CD4-positive, CD25-positive, alpha-beta regulatory T cell (primary cell): ENCODE measurements at regions not wholly inside any gene's neighbourhood (a gene's known extent, or its start where the extent isn't known, plus 50 kb on each side); places are given as distances from the start of the nearest gene placed in this dataset.
"Not testable (repeated sequence)": the region's sequence is repeated elsewhere in the genome, so short reads cannot be mapped to it uniquely, and the experiment has no call there.

Source experiments
- ATAC-seq, 2 donors: fragments of 150-1000 bp; cut with Tn5 transposase; one replicate each; pipeline ENCODE4 v1.10.0; 2021; ENCODE audit warnings: low read depth in 2 of 2, moderate number of reproducible peaks in 2 of 2, moderate library complexity in 1 of 2
- DNase-seq, 3 donors: peaks; one replicate each; pipeline versions ENCODE4 v3.0.0 to v3.0.0-alpha.2; 2012 to 2022; ENCODE audit warnings: mixed read lengths in 1 of 3
- H3K27ac ChIP-seq: one replicate; pipeline ENCODE4 v1.7.0; 2013; ENCODE audit warnings: mild to moderate bottlenecking, low read length; ENCODE audit not compliant: insufficient read depth, poor library complexity, severe bottlenecking
- H3K27me3 ChIP-seq: one replicate; pipeline ENCODE4 v1.7.0; 2013; ENCODE audit warnings: low read length; ENCODE audit not compliant: control insufficient read depth, insufficient read depth
- H3K36me3 ChIP-seq: one replicate; pipeline ENCODE4 v1.7.0; 2013; ENCODE audit warnings: mild to moderate bottlenecking, low read length, moderate library complexity; ENCODE audit not compliant: control insufficient read depth, insufficient read depth
- H3K4me1 ChIP-seq: 2 replicates; pipeline ENCODE4 v1.7.0; 2013; ENCODE audit warnings: mild to moderate bottlenecking, low read length; ENCODE audit not compliant: insufficient read depth, control insufficient read depth, poor library complexity, severe bottlenecking
- H3K4me3 ChIP-seq: one replicate; pipeline ENCODE4 v1.7.0; 2013; ENCODE audit warnings: low read depth, mild to moderate bottlenecking, low read length, moderate library complexity
- H3K9me3 ChIP-seq, 2 experiments: 1 replicate in 1 of 2; 2 replicates in 1 of 2; pipeline ENCODE4 v1.7.0; 2013; ENCODE audit warnings: low read length in 2 of 2, mild to moderate bottlenecking in 1 of 2, moderate library complexity in 1 of 2; ENCODE audit not compliant: control insufficient read depth in 2 of 2
- H3K27ac Mint-ChIP-seq, 3 donors: one replicate each; pipeline ENCODE4 v1.8.0; 2020 to 2022; ENCODE audit warnings: mild to moderate bottlenecking in 3 of 3, mixed read lengths in 3 of 3, moderate library complexity in 2 of 3
- H3K27me3 Mint-ChIP-seq: one replicate; pipeline ENCODE4 v1.8.0; 2022; ENCODE audit warnings: mild to moderate bottlenecking, mixed read lengths
- H3K36me3 Mint-ChIP-seq: one replicate; pipeline ENCODE4 v1.8.0; 2020; ENCODE audit warnings: mixed read lengths
- H3K4me1 Mint-ChIP-seq, 4 donors: one replicate each; pipeline ENCODE4 v1.8.0; 2020 to 2022; ENCODE audit warnings: mixed read lengths in 4 of 4, mild to moderate bottlenecking in 1 of 4
- H3K4me3 Mint-ChIP-seq, 4 donors: one replicate each; pipeline ENCODE4 v1.8.0; 2020 to 2022; ENCODE audit warnings: mild to moderate bottlenecking in 4 of 4, mixed read lengths in 4 of 4, moderate library complexity in 3 of 4
- H3K9me3 Mint-ChIP-seq, 7 donors: one replicate each; pipeline ENCODE4 v1.8.0; 2020 to 2022; ENCODE audit warnings: mixed read lengths in 7 of 7, mild to moderate bottlenecking in 3 of 7, moderate library complexity in 2 of 7

GRCh38 chr11:70555078-70555477 lies 156.7 kb downstream of the CTTN start:
- H3K27me3 ChIP-seq = no peaks in the 10 kb centered on the region
- no peaks in the 10 kb centered on the region for H3K9me3 ChIP-seq
- H3K9me3 Mint-ChIP-seq = no peaks in the 10 kb centered on the region
- no peaks in the 10 kb centered on the region for H3K36me3 Mint-ChIP-seq
- H3K4me3 ChIP-seq = no peak overlapping the region
- H3K27ac Mint-ChIP-seq = peak overlapping the region in 1 of 3 donors; percentile 12
- DNase-seq = no peak
- no peaks in the 10 kb centered on the region for H3K4me1 ChIP-seq
- ATAC-seq = no peak
- no peak overlapping the region for H3K27ac ChIP-seq
- H3K4me3 Mint-ChIP-seq = no peak overlapping the region
- H3K27me3 Mint-ChIP-seq = no peaks in the 10 kb centered on the region
- no peaks in the 10 kb centered on the region for H3K36me3 ChIP-seq
- no peaks in the 10 kb centered on the region for H3K4me1 Mint-ChIP-seq

DNA sequence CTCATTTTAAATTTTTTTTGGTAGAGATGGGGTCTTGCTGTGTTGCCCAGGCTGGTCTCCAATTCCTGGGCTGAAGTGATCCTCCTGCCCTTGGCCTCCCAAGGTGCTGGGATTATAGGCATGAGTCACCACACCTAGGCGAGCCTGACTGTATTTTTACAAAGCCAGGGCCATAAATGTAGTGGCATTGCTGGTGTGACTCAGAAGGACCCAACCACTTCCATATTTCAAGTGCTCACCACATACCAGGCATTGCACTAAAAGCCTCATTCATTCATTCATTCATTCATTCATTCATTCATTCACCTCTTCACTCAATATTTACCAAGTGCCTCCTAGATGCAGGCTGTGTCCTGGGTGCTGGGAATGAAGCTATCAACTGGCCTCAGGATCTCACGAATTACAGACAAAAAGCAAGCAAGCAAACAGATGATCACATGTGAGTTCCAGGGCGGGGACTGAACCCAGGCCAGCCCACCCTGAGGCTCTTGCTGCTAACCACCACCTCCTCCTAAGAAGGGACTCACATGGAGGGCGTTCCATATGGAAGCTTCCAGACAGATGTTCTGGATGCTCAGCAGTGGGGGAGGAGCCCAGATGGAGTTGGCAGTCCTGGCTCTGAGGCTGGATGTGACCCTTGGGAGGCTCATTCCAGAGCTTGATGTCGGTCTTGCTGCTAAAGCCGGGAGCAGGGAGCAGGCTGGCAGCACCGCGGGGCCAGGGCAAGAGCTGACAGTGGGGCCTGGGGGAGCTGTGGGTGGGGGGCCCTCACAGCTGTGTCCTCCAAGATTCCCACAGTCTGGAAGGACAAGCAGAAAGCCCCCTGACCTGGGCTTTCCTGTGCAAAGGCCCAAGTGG lies 158.8 kb downstream of the CTTN start:
- H3K4me1 ChIP-seq = no peaks in the 10 kb centered on the region
- Mint-ChIP-seq H3K27ac (no peak overlapping the region), H3K4me1 (no peaks in the 10 kb centered on the region), H3K36me3 (no peaks in the 10 kb centered on the region), H3K4me3 (no peak overlapping the region), H3K9me3 (no peaks in the 10 kb centered on the region), H3K27me3 (no peaks in the 10 kb centered on the region)
- no peaks in the 10 kb centered on the region for H3K36me3 ChIP-seq
- no peak overlapping the region for H3K4me3 ChIP-seq
- no peaks in the 10 kb centered on the region for H3K27me3 ChIP-seq
- H3K27ac ChIP-seq = no peak overlapping the region
- ATAC-seq (no peak), DNase-seq (no peak)
- H3K9me3 ChIP-seq = no peaks in the 10 kb centered on the region

GRCh38 chr11:70557742-70558485 lies 159.6 kb downstream of the CTTN start:
- H3K36me3 Mint-ChIP-seq = no peaks in the 10 kb centered on the region
- ATAC-seq (no peak), DNase-seq (no peak)
- no peaks in the 10 kb centered on the region for H3K4me1 ChIP-seq
- H3K27me3 ChIP-seq = no peaks in the 10 kb centered on the region
- no peak overlapping the region for H3K4me3 ChIP-seq
- H3K27me3 Mint-ChIP-seq = no peaks in the 10 kb centered on the region
- H3K27ac Mint-ChIP-seq = no peak overlapping the region
- H3K9me3 Mint-ChIP-seq = no peaks in the 10 kb centered on the region
- H3K4me3 Mint-ChIP-seq = peak overlapping the region in 1 of 4 donors; percentile 51
- H3K4me1 Mint-ChIP-seq = no peaks in the 10 kb centered on the region
- no peaks in the 10 kb centered on the region for H3K36me3 ChIP-seq
- no peaks in the 10 kb centered on the region for H3K9me3 ChIP-seq
- H3K27ac ChIP-seq = no peak overlapping the region

GRCh38 chr11:70558681-70559080 lies 160.4 kb downstream of the CTTN start:
- H3K4me3 ChIP-seq = no peak overlapping the region
- no peaks in the 10 kb centered on the region for H3K4me1 ChIP-seq
- H3K36me3 Mint-ChIP-seq = no peaks in the 10 kb centered on the region
- no peaks in the 10 kb centered on the region for H3K9me3 Mint-ChIP-seq
- no peak overlapping the region for H3K27ac ChIP-seq
- H3K27ac Mint-ChIP-seq = no peak overlapping the region
- H3K27me3 Mint-ChIP-seq = no peaks in the 10 kb centered on the region
- H3K36me3 ChIP-seq = no peaks in the 10 kb centered on the region
- no peaks in the 10 kb centered on the region for H3K4me1 Mint-ChIP-seq
- no peaks in the 10 kb centered on the region for H3K27me3 ChIP-seq
- DNase-seq = no peak
- H3K4me3 Mint-ChIP-seq = no peak overlapping the region
- no peak for ATAC-seq
- H3K9me3 ChIP-seq = no peaks in the 10 kb centered on the region

- Mint-ChIP-seq H3K27me3 (no peaks in the 10 kb centered on the region), H3K36me3 (no peaks in the 10 kb centered on the region)
Measured at GRCh38 chr11:70559516-70559915, 161.2 kb downstream of the CTTN start.

GRCh38 chr11:70560621-70561020 lies 162.3 kb downstream of the CTTN start:
- not testable (repeated sequence) for H3K4me1 Mint-ChIP-seq, ATAC-seq, H3K4me1 ChIP-seq, H3K9me3 ChIP-seq, H3K27ac Mint-ChIP-seq, H3K9me3 Mint-ChIP-seq, H3K27ac ChIP-seq, DNase-seq, H3K36me3 Mint-ChIP-seq, H3K4me3 ChIP-seq, H3K27me3 Mint-ChIP-seq, H3K36me3 ChIP-seq, H3K4me3 Mint-ChIP-seq, H3K27me3 ChIP-seq

More at GRCh38 chr11:70559516-70559915, 161.2 kb downstream of the CTTN start:
- Histone ChIP-seq H3K4me1 (no peaks in the 10 kb centered on the region), H3K27ac (no peak overlapping the region), H3K9me3 (no peaks in the 10 kb centered on the region), H3K36me3 (no peaks in the 10 kb centered on the region), H3K27me3 (no peaks in the 10 kb centered on the region), H3K4me3 (no peak overlapping the region)
- Mint-ChIP-seq H3K4me3 (no peak overlapping the region), H3K9me3 (no peaks in the 10 kb centered on the region), H3K4me1 (no peaks in the 10 kb centered on the region), H3K27ac (no peak overlapping the region)
- ATAC-seq (no peak), DNase-seq (no peak)

GRCh38 chr11:70566768-70567530 lies 168.6 kb downstream of the CTTN start:
- peaks cover 5% of the 10 kb centered on the region for H3K27me3 Mint-ChIP-seq
- no peak overlapping the region for H3K4me3 ChIP-seq
- no peaks in the 10 kb centered on the region for H3K36me3 ChIP-seq
- no peaks in the 10 kb centered on the region for H3K9me3 ChIP-seq
- ATAC-seq = no peak
- no peaks in the 10 kb centered on the region for H3K9me3 Mint-ChIP-seq
- no peak overlapping the region for H3K27ac Mint-ChIP-seq
- H3K4me1 Mint-ChIP-seq = peaks cover 0 to 8% (median 4%) of the 10 kb centered on the region in 4 donors
- H3K4me3 Mint-ChIP-seq = no peak overlapping the region
- peaks cover 4% of the 10 kb centered on the region for H3K4me1 ChIP-seq
- no peak for DNase-seq
- H3K27ac ChIP-seq = no peak overlapping the region
- no peaks in the 10 kb centered on the region for H3K36me3 Mint-ChIP-seq
- peaks cover 5% of the 10 kb centered on the region for H3K27me3 ChIP-seq
